ENCODE measurements at regions not wholly inside any gene's neighbourhood (a gene's known extent, or its start where the extent isn't known, plus 50 kb on each side); places are given as distances from the start of the nearest gene placed in this dataset.

DNA sequence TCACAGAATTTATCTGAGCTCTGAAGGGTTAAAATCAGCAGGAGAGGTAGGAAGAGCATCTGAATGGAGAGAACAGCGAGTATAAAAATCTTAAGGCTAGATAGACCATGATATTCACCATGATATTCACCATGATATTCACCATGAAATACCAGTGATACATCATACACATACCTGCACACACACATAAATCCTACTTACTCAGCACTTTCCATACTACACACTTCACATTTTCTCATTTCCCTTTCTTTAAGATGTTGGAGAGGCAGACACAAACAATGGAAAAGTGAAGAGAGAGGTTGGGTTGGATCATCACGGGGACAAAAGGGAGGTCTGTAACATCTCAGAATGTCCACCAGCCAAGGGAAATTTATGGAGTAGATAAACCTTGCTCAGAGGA lies 66.4 kb upstream of the ATP10B start:
- no peaks in the 10 kb centered on the region for H4K20me1 ChIP-seq (ENCODE audit: insufficient read depth)
- H3K27ac ChIP-seq (ENCODE audit: low read depth, low read length): no peak overlapping the region
- RAD21 ChIA-PET (ENCODE audit: low non-redundant PET in 1 of 2, low total read pairs in 2 of 2, uncharacterized antibody in 2 of 2, unreplicated experiment in 2 of 2): no interaction called here
- H3K9me3 ChIP-seq (ENCODE audit: control insufficient read depth in 1 of 2, insufficient read depth in 1 of 2, low read depth in 1 of 2, low read length in 2 of 2): peaks cover 0 to 5% of the 10 kb centered on the region in 2 experiments; a peak in 1 of 4 replicates
- POLR2A ChIA-PET: no interaction called here
- H3K4me1 ChIP-seq (ENCODE audit: control insufficient read depth in 1 of 2, insufficient read depth in 2 of 2, low read length in 2 of 2): no peaks in the 10 kb centered on the region
- no peak overlapping the region for H3K4me3 ChIP-seq (replicated peaks in 1 of 2; ENCODE audit: low read depth in 1 of 2, low read length in 2 of 2)
- H3K36me3 ChIP-seq (ENCODE audit: control insufficient read depth in 1 of 2, insufficient read depth in 2 of 2, low read length in 2 of 2): no peaks in the 10 kb centered on the region
- DNase-seq (ENCODE audit: low read depth, low spot score) (no peak), ATAC-seq (no peak)
- TF ChIP-seq, protein P1, sequence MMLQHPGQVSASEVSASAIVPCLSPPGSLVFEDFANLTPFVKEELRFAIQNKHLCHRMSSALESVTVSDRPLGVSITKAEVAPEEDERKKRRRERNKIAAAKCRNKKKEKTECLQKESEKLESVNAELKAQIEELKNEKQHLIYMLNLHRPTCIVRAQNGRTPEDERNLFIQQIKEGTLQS (IDR thresholded peaks at IDR 0.05): no peak
- no peak for TF ChIP-seq RAD21 (IDR thresholded peaks at IDR 0.05; ENCODE audit: low read depth)
- TF ChIP-seq, protein P2, sequence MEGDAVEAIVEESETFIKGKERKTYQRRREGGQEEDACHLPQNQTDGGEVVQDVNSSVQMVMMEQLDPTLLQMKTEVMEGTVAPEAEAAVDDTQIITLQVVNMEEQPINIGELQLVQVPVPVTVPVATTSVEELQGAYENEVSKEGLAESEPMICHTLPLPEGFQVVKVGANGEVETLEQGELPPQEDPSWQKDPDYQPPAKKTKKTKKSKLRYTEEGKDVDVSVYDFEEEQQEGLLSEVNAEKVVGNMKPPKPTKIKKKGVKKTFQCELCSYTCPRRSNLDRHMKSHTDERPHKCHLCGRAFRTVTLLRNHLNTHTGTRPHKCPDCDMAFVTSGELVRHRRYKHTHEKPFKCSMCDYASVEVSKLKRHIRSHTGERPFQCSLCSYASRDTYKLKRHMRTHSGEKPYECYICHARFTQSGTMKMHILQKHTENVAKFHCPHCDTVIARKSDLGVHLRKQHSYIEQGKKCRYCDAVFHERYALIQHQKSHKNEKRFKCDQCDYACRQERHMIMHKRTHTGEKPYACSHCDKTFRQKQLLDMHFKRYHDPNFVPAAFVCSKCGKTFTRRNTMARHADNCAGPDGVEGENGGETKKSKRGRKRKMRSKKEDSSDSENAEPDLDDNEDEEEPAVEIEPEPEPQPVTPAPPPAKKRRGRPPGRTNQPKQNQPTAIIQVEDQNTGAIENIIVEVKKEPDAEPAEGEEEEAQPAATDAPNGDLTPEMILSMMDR (IDR thresholded peaks at IDR 0.05 in 2 of 3, conservative IDR thresholded peaks at IDR 0.05 in 1 of 3; ENCODE audit: borderline replicate concordance in 1 of 3, insufficient read depth in 1 of 3, low read depth in 2 of 3, low read length in 2 of 3): no peak
- TF ChIP-seq POLR2AphosphoS5 (IDR thresholded peaks at IDR 0.05; ENCODE audit: low read depth, low read length): no peak
- TF ChIP-seq YY1 (IDR thresholded peaks at IDR 0.05; ENCODE audit: extremely low read depth, insufficient replicate concordance, low read depth, low read length): no peak
- no peak for TF ChIP-seq JUND (IDR thresholded peaks at IDR 0.05)
- TF ChIP-seq EGR1 (IDR thresholded peaks at IDR 0.05; ENCODE audit: low read depth): no peak
- TF ChIP-seq ZFX (IDR thresholded peaks at IDR 0.05): no peak
- TF ChIP-seq EZH2phosphoT487 (IDR thresholded peaks at IDR 0.05; ENCODE audit: borderline replicate concordance): no peak
- no peak for TF ChIP-seq CEBPB (IDR thresholded peaks at IDR 0.05; ENCODE audit: low read depth)
- TF ChIP-seq ZBTB33 (IDR thresholded peaks at IDR 0.05; ENCODE audit: extremely low read depth, insufficient replicate concordance, low read length): no peak
- TF ChIP-seq ZNF274 (IDR thresholded peaks at IDR 0.05; ENCODE audit: low read depth, low read length): no peak
- TF ChIP-seq FOSL1 (IDR thresholded peaks at IDR 0.05; ENCODE audit: low read depth): no peak
- H3K79me2 ChIP-seq (ENCODE audit: insufficient read depth, low read length): no peaks in the 10 kb centered on the region
- BruUV-seq (replicated peaks): no TSS peak
- H3K4me2 ChIP-seq (ENCODE audit: low read length): no peak overlapping the region
- no peaks in the 10 kb centered on the region for H3K27me3 ChIP-seq (ENCODE audit: insufficient read depth, low read length)
- CTCF ChIA-PET: no interaction called here
- H3K9me2 ChIP-seq (ENCODE audit: insufficient read depth): no peaks in the 10 kb centered on the region
- no peak overlapping the region for H3K9ac ChIP-seq (ENCODE audit: low read length)
- H2AFZ ChIP-seq (ENCODE audit: low read depth, low read length, poor library complexity, severe bottlenecking): no peak overlapping the region
- intact Hi-C loops (cut with micrococcal nuclease): no loop called here

Data from HCT116 (cell line).